Brain pericyte (primary cell): ENCODE measurements at regions not wholly inside any gene's neighbourhood (a gene's known extent, or its start where the extent isn't known, plus 50 kb on each side); places are given as distances from the start of the nearest gene placed in this dataset.
"Not testable (repeated sequence)": the region's sequence is repeated elsewhere in the genome, so short reads cannot be mapped to it uniquely, and the experiment has no call there.

ENCODE experiments used
- DNase-seq: peaks from one replicate; pipeline ENCODE4 v3.0.0-alpha.2; 2012; ENCODE audit warnings: low read depth, low spot score

GRCh38 chr9:106738109-106738508, 124.9 kb upstream of the ZNF462 start:
- DNase-seq: no peak

- no peak for DNase-seq
Observed at GRCh38 chr9:106745457-106745856, 117.5 kb upstream of the ZNF462 start.

GRCh38 chr9:106745876-106746275, 117.1 kb upstream of the ZNF462 start:
- no peak for DNase-seq

GRCh38 chr9:106751681-106752080, 111.3 kb upstream of the ZNF462 start:
- DNase-seq: no peak

GRCh38 chr9:106752581-106752980, 110.4 kb upstream of the ZNF462 start:
- DNase-seq: no peak

GRCh38 chr9:106753155-106753671, 109.8 kb upstream of the ZNF462 start:
- no peak for DNase-seq

GRCh38 chr9:106755736-106756135, 107.2 kb upstream of the ZNF462 start:
- no peak for DNase-seq

- no peak for DNase-seq
Observed at GRCh38 chr9:106757514-106757913, 105.5 kb upstream of the ZNF462 start.

- no peak for DNase-seq
Observed at GRCh38 chr9:106758911-106759310, 104.1 kb upstream of the ZNF462 start.

- DNase-seq: no peak
Observed at GRCh38 chr9:106761493-106761892, 101.5 kb upstream of the ZNF462 start.

GRCh38 chr9:106766616-106767015, 96.3 kb upstream of the ZNF462 start:
- DNase-seq: no peak

GRCh38 chr9:106769331-106769730, 93.6 kb upstream of the ZNF462 start:
- DNase-seq: no peak

- no peak for DNase-seq
Observed at GRCh38 chr9:106771608-106772007, 91.4 kb upstream of the ZNF462 start.

- no peak for DNase-seq
Observed at GRCh38 chr9:106772523-106773290, 90.3 kb upstream of the ZNF462 start.

GRCh38 chr9:106773750-106774149, 89.2 kb upstream of the ZNF462 start:
- DNase-seq: no peak

GRCh38 chr9:106775960-106776359, 87.0 kb upstream of the ZNF462 start:
- no peak for DNase-seq

- DNase-seq: no peak
Observed at GRCh38 chr9:106779796-106780195, 83.2 kb upstream of the ZNF462 start.

GRCh38 chr9:106783121-106783520, 79.8 kb upstream of the ZNF462 start:
- DNase-seq: no peak

- no peak for DNase-seq
Observed at GRCh38 chr9:106784076-106784475, 78.9 kb upstream of the ZNF462 start.

GRCh38 chr9:106785200-106785599, 77.8 kb upstream of the ZNF462 start:
- no peak for DNase-seq

- not testable (repeated sequence) for DNase-seq
Observed at GRCh38 chr9:106788021-106788420, 74.9 kb upstream of the ZNF462 start.

- no peak for DNase-seq
Observed at GRCh38 chr9:106795031-106795430, 67.9 kb upstream of the ZNF462 start.

- no peak for DNase-seq
Observed at GRCh38 chr9:106796771-106797170, 66.2 kb upstream of the ZNF462 start.

- DNase-seq: no peak
Observed at GRCh38 chr9:106797299-106797698, 65.7 kb upstream of the ZNF462 start.
